LNCaP clone FGC (cell line): ENCODE measurements at regions not wholly inside any gene's neighbourhood (a gene's known extent, or its start where the extent isn't known, plus 50 kb on each side); places are given as distances from the start of the nearest gene placed in this dataset.
"Not testable (repeated sequence)": the region's sequence is repeated elsewhere in the genome, so short reads cannot be mapped to it uniquely, and the experiment has no call there.

Experiments
- DNase-seq: peaks from one replicate; pipeline ENCODE4 v3.0.0-alpha.2; 2011; ENCODE audit warnings: low read depth
- H3K4me3 ChIP-seq: 2 replicates; pipeline ENCODE4 v1.5.1; 2011; ENCODE audit warnings: mild to moderate bottlenecking, low read depth, low read length, control low read depth
- TF ChIP-seq, protein P1 (sequence below): IDR thresholded peaks from 2 replicates; pipeline ENCODE4 v1.5.1; 2012; ENCODE audit warnings: mild to moderate bottlenecking; ENCODE audit not compliant: control insufficient read depth, insufficient read depth; ENCODE audit errors: extremely low read depth

DNA sequence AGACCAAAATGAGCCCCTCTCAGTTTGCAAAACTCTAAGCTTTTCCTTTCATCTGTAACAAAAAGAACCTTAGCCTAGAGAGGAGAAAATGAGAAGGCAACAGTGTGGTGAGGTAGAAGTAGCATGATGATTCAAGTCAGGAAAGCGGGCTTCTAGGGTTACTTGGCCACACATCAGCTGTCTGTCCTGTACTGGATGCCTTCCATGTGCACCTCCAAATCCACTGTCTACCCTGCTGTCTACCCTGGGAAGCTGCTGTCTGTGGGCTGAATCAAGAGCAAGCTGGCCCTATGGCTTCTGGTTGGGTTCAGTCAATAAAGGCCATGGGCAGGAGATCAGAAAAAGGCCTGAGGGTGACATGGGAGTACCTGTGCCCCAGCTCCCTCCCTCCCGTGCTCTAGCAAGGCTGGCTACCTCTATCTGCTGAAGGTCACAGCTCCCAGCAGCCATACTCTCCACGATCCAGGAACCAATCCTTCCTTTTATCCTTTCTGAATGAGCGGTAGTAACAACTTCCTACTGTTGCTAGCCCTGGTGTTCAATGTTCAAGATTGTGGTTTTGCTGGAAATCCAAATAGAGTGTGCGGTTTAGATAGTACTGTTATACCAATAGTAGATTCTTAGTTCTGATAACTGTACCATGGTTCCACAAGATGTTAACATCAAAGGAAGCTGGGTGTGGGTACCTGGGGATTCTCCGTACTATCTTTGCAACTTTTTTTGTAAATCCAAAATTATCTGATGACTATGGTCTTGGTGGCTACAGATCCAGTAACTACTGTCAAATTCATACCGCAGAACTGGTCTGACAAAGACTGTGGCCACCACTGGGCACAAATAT lies 191.0 kb downstream of the ESM1 start:
- no peak overlapping the region for H3K4me3 ChIP-seq
- TF ChIP-seq, protein P1, sequence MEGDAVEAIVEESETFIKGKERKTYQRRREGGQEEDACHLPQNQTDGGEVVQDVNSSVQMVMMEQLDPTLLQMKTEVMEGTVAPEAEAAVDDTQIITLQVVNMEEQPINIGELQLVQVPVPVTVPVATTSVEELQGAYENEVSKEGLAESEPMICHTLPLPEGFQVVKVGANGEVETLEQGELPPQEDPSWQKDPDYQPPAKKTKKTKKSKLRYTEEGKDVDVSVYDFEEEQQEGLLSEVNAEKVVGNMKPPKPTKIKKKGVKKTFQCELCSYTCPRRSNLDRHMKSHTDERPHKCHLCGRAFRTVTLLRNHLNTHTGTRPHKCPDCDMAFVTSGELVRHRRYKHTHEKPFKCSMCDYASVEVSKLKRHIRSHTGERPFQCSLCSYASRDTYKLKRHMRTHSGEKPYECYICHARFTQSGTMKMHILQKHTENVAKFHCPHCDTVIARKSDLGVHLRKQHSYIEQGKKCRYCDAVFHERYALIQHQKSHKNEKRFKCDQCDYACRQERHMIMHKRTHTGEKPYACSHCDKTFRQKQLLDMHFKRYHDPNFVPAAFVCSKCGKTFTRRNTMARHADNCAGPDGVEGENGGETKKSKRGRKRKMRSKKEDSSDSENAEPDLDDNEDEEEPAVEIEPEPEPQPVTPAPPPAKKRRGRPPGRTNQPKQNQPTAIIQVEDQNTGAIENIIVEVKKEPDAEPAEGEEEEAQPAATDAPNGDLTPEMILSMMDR, result no peak
- no peak for DNase-seq

DNA sequence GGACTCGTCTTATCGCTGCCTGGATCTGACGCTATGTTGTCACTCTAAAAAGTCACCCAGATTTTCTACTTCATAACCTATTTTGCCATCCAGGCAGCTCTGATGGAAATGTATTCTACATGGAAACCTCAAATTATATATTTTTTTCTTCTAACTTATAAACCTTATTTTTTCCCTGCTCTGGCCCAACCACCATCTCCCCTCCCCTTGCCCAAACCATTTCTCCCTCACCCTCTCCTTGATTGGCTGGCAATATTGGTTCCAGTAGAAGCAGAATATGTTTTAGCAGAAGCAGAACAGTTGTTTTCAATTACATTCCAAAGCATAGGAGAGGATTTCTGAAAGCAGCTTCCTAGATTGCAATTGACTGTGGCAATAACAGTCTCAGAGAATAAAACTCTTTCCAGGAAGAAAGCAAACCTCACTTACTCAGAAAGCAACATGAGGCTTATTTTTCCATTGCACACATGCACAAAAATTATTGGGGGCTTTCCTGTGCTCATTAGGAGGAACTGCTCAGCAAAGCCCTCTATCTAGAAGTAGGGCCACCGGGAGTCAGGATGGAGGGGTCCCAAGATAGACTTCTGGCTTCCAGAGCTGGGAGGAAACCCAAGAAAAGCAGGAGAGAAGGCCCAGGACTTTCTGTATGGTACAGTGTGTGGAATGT lies 191.8 kb downstream of the ESM1 start:
- no peak for DNase-seq
- TF ChIP-seq, protein P1, result no peak
- no peak overlapping the region for H3K4me3 ChIP-seq

DNA sequence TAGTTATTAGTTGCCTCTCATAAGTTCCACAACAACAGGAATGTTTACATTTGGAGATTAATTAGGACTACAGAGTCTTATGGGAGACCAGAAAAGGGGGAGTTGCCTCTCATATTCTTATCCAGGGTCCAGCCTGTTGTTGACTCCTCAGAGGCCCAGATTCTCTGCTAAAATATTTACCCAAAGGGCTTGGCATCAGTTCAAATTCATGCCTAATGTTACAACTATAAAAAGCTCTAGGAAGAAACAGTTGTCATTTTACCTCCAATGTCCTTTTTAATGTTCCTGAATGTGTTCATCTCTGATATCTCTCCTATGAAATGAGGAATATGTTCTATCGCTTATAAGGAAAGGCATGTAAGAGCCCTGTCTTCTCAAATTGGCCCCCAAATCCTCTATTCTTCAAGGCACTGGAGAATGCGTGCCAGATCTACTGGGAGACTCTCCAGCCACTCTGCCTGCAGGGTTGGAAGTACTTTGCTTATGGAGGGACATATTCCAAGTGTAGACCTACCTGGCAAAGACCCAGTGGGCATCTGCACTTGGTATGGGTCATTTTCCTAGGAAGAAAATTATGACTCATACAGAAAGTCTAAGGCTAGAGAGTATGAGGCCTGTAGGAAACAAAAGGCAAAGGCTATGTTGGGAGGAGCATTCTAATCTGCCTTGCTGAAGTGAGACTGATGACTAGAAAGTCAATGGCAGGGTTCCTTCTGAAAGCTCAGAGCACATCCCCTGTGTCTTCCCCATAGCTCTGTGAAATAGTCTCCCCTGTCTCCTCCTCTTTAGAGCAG lies 192.6 kb downstream of the ESM1 start:
- DNase-seq, result no peak
- TF ChIP-seq, protein P1, result no peak
- H3K4me3 ChIP-seq, result no peak overlapping the region

DNA sequence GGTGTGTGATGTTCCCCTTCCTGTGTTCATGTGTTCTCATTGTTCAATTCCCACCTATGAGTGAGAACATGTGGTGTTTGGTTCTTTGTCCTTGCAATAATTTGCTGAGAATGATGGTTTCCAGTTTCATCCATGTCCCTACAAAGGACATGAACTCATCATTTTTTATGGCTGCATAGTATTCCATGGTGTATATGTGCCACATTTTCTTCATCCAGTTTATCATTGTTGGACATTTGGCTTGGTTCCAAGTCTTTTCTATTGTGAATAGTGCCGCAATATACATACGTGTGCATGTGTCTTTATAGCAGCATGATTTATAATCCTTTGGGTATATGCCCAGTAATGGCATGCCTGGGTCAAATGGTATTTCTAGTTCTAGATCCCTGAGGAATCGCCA lies 197.5 kb downstream of the ESM1 start:
- H3K4me3 ChIP-seq, DNase-seq: not testable (repeated sequence)

DNA sequence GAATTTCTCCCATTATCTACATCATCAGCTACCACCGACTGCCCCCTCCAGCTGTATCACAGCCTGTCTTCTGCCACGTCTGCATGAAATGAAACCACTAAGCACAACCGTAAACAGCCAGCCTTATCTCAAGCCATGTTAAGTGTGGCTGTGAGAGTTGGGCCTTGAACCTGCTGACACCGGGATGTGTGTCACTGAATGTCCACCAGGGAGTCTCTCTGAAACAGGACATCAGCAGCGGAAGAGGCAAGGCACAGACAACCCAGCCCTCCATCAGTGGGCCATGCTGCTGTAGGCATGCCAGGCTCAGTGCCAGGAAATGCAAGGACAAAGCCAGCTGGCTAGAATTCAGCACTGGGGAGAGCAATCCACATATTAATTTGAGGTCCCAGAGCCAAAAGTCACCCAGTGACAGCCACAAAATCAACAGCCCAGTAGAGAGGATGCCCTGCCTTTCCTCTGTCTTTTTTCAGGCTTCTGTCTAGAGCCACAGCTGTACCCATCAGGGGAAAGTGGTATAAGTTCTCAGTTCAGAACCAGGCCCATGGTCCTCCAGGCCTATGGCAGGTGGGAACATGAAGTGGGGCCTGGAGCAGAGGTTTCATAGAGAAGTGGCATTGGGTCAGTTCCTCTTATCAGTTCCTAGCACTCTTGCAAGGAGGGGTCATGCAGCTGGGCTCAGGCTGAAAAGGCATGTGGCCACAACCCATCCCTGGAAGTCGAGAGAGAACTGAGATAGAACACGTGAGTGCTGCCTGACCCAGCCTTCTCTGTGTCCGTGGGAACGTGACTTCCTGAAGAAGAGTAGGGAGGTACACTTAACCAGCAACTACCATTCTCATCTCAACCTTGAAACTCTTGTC lies 199.4 kb downstream of the ESM1 start:
- TF ChIP-seq, protein P1, result no peak
- H3K4me3 ChIP-seq, result no peak overlapping the region
- DNase-seq, result no peak

DNA sequence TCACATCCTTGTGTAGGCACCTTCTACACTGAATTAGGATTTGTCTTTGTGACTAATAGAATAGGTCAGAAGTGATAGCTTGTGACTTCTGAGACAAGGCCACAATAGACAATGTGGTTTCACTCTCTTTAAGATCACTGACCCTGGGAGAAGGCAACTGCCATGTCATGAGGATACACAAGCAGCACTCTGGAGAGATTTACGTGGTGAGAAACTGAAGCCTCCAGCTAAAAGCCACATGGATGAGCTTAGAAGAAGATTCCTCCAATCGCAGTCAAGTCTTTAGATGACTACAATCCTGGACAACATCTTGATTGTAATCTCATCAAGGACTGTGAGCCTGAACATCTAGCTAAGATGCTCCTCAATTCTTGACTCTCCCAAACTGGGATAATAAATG lies 206.6 kb downstream of the ESM1 start:
- DNase-seq, result no peak
- H3K4me3 ChIP-seq, result no peak overlapping the region
- TF ChIP-seq, protein P1, result no peak
